HepG2 (cell line): ENCODE measurements at regions not wholly inside any gene's neighbourhood (a gene's known extent, or its start where the extent isn't known, plus 50 kb on each side); places are given as distances from the start of the nearest gene placed in this dataset.

Source experiments
- ATAC-seq: fragments of 200-7000 bp; cut with Tn5 transposase; 3 replicates; pipeline ENCODE4 v1.9.1; 2020; ENCODE audit warnings: mild to moderate bottlenecking, moderate library complexity
- BruUV-seq: library from RNA; stranded (reverse); fragments of 400-500 nt; replicated peaks from 2 replicates; lab custom pipeline; 2021; lab: Mats Ljungman, UMichigan
- CTCF ChIA-PET: fragments of 300-600 bp; formaldehyde crosslinking; extraction: SDS; loops from one replicate; lab custom pipeline; 2021; ENCODE audit warnings: low total read pairs, inconsistent platforms, low intra/inter-chr PET ratio; lab: Yijun Ruan, JAX
- POLR2A ChIA-PET: fragments of 350-600 bp; sonication (Branson Sonifier 250); formaldehyde crosslinking; loops from one replicate; lab custom pipeline; 2020; ENCODE audit warnings: antibody characterized with exemption, inconsistent platforms; lab: Yijun Ruan, JAX
- DNase-seq: peaks from one replicate; pipeline ENCODE4 v3.0.0-alpha.2; 2015; ENCODE audit warnings: low spot score
- FAIRE-seq: peaks from 3 replicates; lab custom pipeline; 2011; peaks lifted over from hg19 to GRCh38; lab: Jason Lieb, UNC
- H2AFZ ChIP-seq: one replicate; pipeline ENCODE4 v1.6.1; 2011; ENCODE audit warnings: low read length, inconsistent platforms
- H3K27ac ChIP-seq: fragments of 300-600 bp; 3 replicates; pipeline ENCODE4 v1.8.0; 2011; ENCODE audit warnings: mixed run types, mild to moderate bottlenecking, mixed read lengths, low read length, inconsistent platforms; ENCODE audit not compliant: insufficient read depth; ENCODE audit errors: extremely low read length
- H3K27me3 ChIP-seq, 2 experiments: fragments of 200-600 bp in 1 of 2; 2 replicates in 1 of 2; 3 replicates in 1 of 2; pipeline versions ENCODE4 v1.6.0 to v1.8.0; 2011; ENCODE audit warnings: low read length in 2 of 2, mild to moderate bottlenecking in 2 of 2, moderate library complexity in 2 of 2, inconsistent platforms in 1 of 2; ENCODE audit not compliant: insufficient read depth in 2 of 2, control insufficient read depth in 1 of 2
- H3K36me3 ChIP-seq, 2 experiments: fragments of 200-600 bp in 1 of 2; replicated peaks in 1 of 2; 2 replicates in 1 of 2; 3 replicates in 1 of 2; pipeline versions ENCODE4 v1.5.1 to v1.8.0; 2011; ENCODE audit warnings: low read length in 2 of 2, inconsistent platforms in 1 of 2; ENCODE audit not compliant: insufficient read depth in 2 of 2, control insufficient read depth in 1 of 2
- H3K4me1 ChIP-seq: 2 replicates; pipeline ENCODE4 v1.5.1; 2012; ENCODE audit warnings: low read length, inconsistent platforms; ENCODE audit not compliant: insufficient read depth
- H3K4me2 ChIP-seq: 2 replicates; pipeline ENCODE4 v1.6.0; 2011; ENCODE audit warnings: low read depth, low read length, inconsistent platforms
- H3K4me3 ChIP-seq, 3 experiments: fragments of 200-600 bp in 1 of 3; sonication (generic), shearing (Covaris generic) in 1 of 3; replicated peaks in 1 of 3; 2 replicates each; pipeline ENCODE4 v1.5.1; 2011 to 2016; ENCODE audit warnings: low read length in 3 of 3, inconsistent platforms in 2 of 3, low read depth in 2 of 3, mild to moderate bottlenecking in 2 of 3, control low read depth in 1 of 3, mixed read lengths in 1 of 3; ENCODE audit not compliant: insufficient read depth in 1 of 3
- H3K79me2 ChIP-seq: one replicate; pipeline ENCODE4 v1.6.1; 2011; ENCODE audit warnings: low read length, inconsistent platforms; ENCODE audit not compliant: insufficient read depth
- H3K9ac ChIP-seq: 2 replicates; pipeline ENCODE4 v1.6.0; 2011; ENCODE audit warnings: mild to moderate bottlenecking, low read depth, low read length, inconsistent platforms; ENCODE audit not compliant: insufficient read depth
- H3K9me3 ChIP-seq: 2 replicates; pipeline ENCODE4 v1.5.1; 2012; ENCODE audit warnings: mild to moderate bottlenecking, low read length
- H4K20me1 ChIP-seq: 2 replicates; pipeline ENCODE4 v1.6.0; 2011; ENCODE audit warnings: inconsistent platforms, mild to moderate bottlenecking, low read length, moderate library complexity; ENCODE audit not compliant: insufficient read depth
- CAMTA2 ChIP-seq: sonication (generic); formaldehyde crosslinking; IDR thresholded peaks from 2 replicates; pipeline ENCODE4 v1.4.0; 2020; ENCODE audit warnings: mild to moderate bottlenecking, missing genetic modification reagents, borderline replicate concordance
- CREM ChIP-seq, 2 experiments: sonication (generic) in 1 of 2; formaldehyde crosslinking in 1 of 2; IDR thresholded peaks; 2 replicates each; pipeline versions ENCODE4 v1.4.0 to v1.6.1; 2016 to 2020; ENCODE audit warnings: antibody characterized with exemption in 1 of 2, mild to moderate bottlenecking in 1 of 2, missing genetic modification reagents in 1 of 2
- HMGA1 ChIP-seq: sonication (generic); formaldehyde crosslinking; conservative IDR thresholded peaks from 2 replicates; pipeline ENCODE4 v1.4.0; 2020; ENCODE audit warnings: missing genetic modification reagents
- WGBS: methylation state at CpG from one replicate; pipeline ENCODE4 v1.1.6; 2017; ENCODE audit warnings: low lambda C conversion rate; 5-methylcytosine and 5-hydroxymethylcytosine counted together
- in situ Hi-C: cut with HindIII; loops from 2 replicates; pipeline ENCODE4 v1.10.0; 2017; ENCODE audit warnings: low pct_unique_long_range_greater_than_20kb; ENCODE audit not compliant: extremely low pct_ligation_motif_present
- intact Hi-C: fragments of 100-400 bp; cut with micrococcal nuclease; formaldehyde crosslinking; loops from one replicate; pipeline ENCODE4 v1.10.0; 2022; ENCODE audit not compliant: unreplicated experiment
- TF ChIP-seq, protein P1 (sequence below): sonication (generic); formaldehyde crosslinking; IDR thresholded peaks from 2 replicates; pipeline ENCODE4 v1.5.0; 2020; ENCODE audit warnings: missing genetic modification reagents
- TF ChIP-seq, protein P2 (sequence below): sonication (generic); formaldehyde crosslinking; IDR thresholded peaks from 2 replicates; pipeline ENCODE4 v1.5.1; 2020; ENCODE audit warnings: missing genetic modification reagents, mild to moderate bottlenecking, borderline replicate concordance

DNA sequence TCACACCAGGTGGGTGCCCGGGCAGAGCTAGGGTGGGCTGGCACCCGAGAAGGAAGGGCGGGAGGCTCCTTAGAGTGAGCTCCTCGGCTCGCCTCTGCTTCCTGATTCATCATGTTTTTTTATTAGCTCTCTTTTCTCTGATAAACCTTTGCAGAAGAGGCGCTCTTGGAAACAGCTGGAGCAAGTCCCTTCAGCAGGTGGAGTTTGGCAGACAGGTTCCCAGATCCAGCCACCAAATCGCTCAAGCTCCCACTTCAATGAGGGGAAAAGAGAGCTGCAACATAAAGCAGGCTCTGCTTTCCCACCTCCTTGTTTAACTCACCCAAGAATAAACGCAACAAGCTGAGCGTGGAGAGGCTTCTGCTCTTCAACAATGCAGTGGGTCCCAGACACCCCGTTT lies 244.8 kb downstream of the TSHZ3 start:
- Histone ChIP-seq H3K36me3 (no peaks in the 10 kb centered on the region), H3K27me3 (no peaks in the 10 kb centered on the region; a peak in 1 of 5 replicates), H3K4me2 (no peak overlapping the region), H3K9ac (no peak overlapping the region), H3K9me3 (peaks cover 33% of the 10 kb centered on the region), H3K27ac (no peak overlapping the region), H3K4me1 (no peaks in the 10 kb centered on the region), H3K4me3 (no peak overlapping the region), H3K79me2 (no peaks in the 10 kb centered on the region), H4K20me1 (no peaks in the 10 kb centered on the region), H2AFZ (no peak overlapping the region)
- intact Hi-C loops (no loop called here), in situ Hi-C loops (no loop called here)
- FAIRE-seq (no peak), ATAC-seq (no peak), DNase-seq (no peak)
- ChIA-PET POLR2A (no interaction called here), CTCF (no interaction called here)
- WGBS: 2% methylated on average over 10 of the region's 10 CpGs
- TF ChIP-seq CREM (IDR thresholded peaks at IDR 0.05) (no peak), CREM (CRISPR knock-in tag; IDR thresholded peaks at IDR 0.05) (no peak), CAMTA2 (CRISPR knock-in tag) (no peak), HMGA1 (no peak)
- TF ChIP-seq, protein P1, sequence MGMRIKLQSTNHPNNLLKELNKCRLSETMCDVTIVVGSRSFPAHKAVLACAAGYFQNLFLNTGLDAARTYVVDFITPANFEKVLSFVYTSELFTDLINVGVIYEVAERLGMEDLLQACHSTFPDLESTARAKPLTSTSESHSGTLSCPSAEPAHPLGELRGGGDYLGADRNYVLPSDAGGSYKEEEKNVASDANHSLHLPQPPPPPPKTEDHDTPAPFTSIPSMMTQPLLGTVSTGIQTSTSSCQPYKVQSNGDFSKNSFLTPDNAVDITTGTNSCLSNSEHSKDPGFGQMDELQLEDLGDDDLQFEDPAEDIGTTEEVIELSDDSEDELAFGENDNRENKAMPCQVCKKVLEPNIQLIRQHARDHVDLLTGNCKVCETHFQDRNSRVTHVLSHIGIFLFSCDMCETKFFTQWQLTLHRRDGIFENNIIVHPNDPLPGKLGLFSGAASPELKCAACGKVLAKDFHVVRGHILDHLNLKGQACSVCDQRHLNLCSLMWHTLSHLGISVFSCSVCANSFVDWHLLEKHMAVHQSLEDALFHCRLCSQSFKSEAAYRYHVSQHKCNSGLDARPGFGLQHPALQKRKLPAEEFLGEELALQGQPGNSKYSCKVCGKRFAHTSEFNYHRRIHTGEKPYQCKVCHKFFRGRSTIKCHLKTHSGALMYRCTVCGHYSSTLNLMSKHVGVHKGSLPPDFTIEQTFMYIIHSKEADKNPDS (CRISPR knock-in tag): no peak
- TF ChIP-seq, protein P2, sequence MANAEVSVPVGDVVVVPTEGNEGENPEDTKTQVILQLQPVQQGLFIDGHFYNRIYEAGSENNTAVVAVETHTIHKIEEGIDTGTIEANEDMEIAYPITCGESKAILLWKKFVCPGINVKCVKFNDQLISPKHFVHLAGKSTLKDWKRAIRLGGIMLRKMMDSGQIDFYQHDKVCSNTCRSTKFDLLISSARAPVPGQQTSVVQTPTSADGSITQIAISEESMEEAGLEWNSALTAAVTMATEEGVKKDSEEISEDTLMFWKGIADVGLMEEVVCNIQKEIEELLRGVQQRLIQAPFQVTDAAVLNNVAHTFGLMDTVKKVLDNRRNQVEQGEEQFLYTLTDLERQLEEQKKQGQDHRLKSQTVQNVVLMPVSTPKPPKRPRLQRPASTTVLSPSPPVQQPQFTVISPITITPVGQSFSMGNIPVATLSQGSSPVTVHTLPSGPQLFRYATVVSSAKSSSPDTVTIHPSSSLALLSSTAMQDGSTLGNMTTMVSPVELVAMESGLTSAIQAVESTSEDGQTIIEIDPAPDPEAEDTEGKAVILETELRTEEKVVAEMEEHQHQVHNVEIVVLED: no peak
- no TSS peak for BruUV-seq
